Keratinocyte (primary cell): ENCODE measurements at regions not wholly inside any gene's neighbourhood (a gene's known extent, or its start where the extent isn't known, plus 50 kb on each side); places are given as distances from the start of the nearest gene placed in this dataset.

ENCODE experiments used
- DNase-seq: peaks from one replicate; pipeline ENCODE4 v3.0.0-alpha.2; 2011; ENCODE audit warnings: low read depth, missing footprints, low spot score
- FAIRE-seq: peaks from 2 replicates; lab custom pipeline; 2011; peaks lifted over from hg19 to GRCh38; lab: Jason Lieb, UNC
- H2AFZ ChIP-seq: 2 replicates; pipeline ENCODE4 v1.6.0; 2012; ENCODE audit warnings: low read length, control low read depth, inconsistent platforms; ENCODE audit not compliant: control insufficient read depth
- H3K27ac ChIP-seq: 2 replicates; pipeline ENCODE4 v1.5.1; 2011; ENCODE audit warnings: low read length; ENCODE audit not compliant: control insufficient read depth, insufficient read depth
- H3K27me3 ChIP-seq: 3 replicates; pipeline ENCODE4 v1.6.0; 2011; ENCODE audit warnings: low read length; ENCODE audit not compliant: control insufficient read depth, insufficient read depth; ENCODE audit errors: extremely low read depth
- H3K36me3 ChIP-seq, 2 experiments: 2 replicates in 1 of 2; 3 replicates in 1 of 2; pipeline ENCODE4 v1.5.1; 2011; ENCODE audit warnings: low read length in 2 of 2, mild to moderate bottlenecking in 1 of 2; ENCODE audit not compliant: control insufficient read depth in 2 of 2, insufficient read depth in 2 of 2; ENCODE audit errors: extremely low read depth in 1 of 2
- H3K4me1 ChIP-seq: 3 replicates; pipeline ENCODE4 v1.5.1; 2011; ENCODE audit warnings: low read length; ENCODE audit not compliant: control insufficient read depth, insufficient read depth; ENCODE audit errors: extremely low read depth
- H3K4me2 ChIP-seq: 3 replicates; pipeline ENCODE4 v1.6.0; 2011; ENCODE audit warnings: low read depth, low read length; ENCODE audit not compliant: control insufficient read depth, insufficient read depth; ENCODE audit errors: extremely low read depth
- H3K4me3 ChIP-seq, 3 experiments: fragments of 200-600 bp in 1 of 3; sonication (generic) in 1 of 3; 2 replicates in 2 of 3; 3 replicates in 1 of 3; pipeline ENCODE4 v1.5.1; 2011 to 2016; ENCODE audit warnings: low read length in 3 of 3, mild to moderate bottlenecking in 3 of 3, control low read depth in 2 of 3, inconsistent platforms in 1 of 3, low read depth in 1 of 3, mixed read lengths in 1 of 3, mixed run types in 1 of 3, moderate library complexity in 1 of 3; ENCODE audit not compliant: control insufficient read depth in 2 of 3, insufficient read depth in 2 of 3; ENCODE audit errors: extremely low read depth in 1 of 3
- H3K79me2 ChIP-seq: 2 replicates; pipeline ENCODE4 v1.6.0; 2012; ENCODE audit warnings: low read length; ENCODE audit not compliant: control insufficient read depth, insufficient read depth
- H3K9ac ChIP-seq: 3 replicates; pipeline ENCODE4 v1.6.0; 2011; ENCODE audit warnings: low read length; ENCODE audit not compliant: control insufficient read depth, insufficient read depth; ENCODE audit errors: extremely low read depth
- H3K9me1 ChIP-seq: 3 replicates; pipeline ENCODE4 v1.6.0; 2011; ENCODE audit warnings: low read length; ENCODE audit not compliant: control insufficient read depth, insufficient read depth; ENCODE audit errors: extremely low read depth
- H3K9me3 ChIP-seq: 2 replicates; pipeline ENCODE4 v1.5.1; 2012; ENCODE audit warnings: low read depth, low read length; ENCODE audit not compliant: control insufficient read depth
- H4K20me1 ChIP-seq: 3 replicates; pipeline ENCODE4 v1.6.0; 2011; ENCODE audit warnings: low read length; ENCODE audit not compliant: control insufficient read depth, insufficient read depth; ENCODE audit errors: extremely low read depth
- EZH2 ChIP-seq: IDR thresholded peaks from one replicate; pipeline ENCODE4 v1.6.1; 2012; ENCODE audit warnings: inconsistent platforms, mild to moderate bottlenecking, low read length, moderate library complexity
- dilution Hi-C: fragments of 300-500 bp; cut with MboI; formaldehyde crosslinking; loops from one replicate; pipeline ENCODE4 v1.7.0; 2020; ENCODE audit warnings: low sequenced_read_pairs; ENCODE audit not compliant: extremely low pct_ligation_motif_present
- TF ChIP-seq, protein P1 (sequence below), 3 experiments: IDR thresholded peaks in 1 of 3; conservative IDR thresholded peaks in 1 of 3; optimal IDR thresholded peaks in 1 of 3; 2 replicates in 2 of 3; 3 replicates in 1 of 3; pipeline versions ENCODE3 to v1.5.1; 2011; ENCODE audit warnings: low read length in 3 of 3, mild to moderate bottlenecking in 3 of 3, moderate library complexity in 2 of 3, control low read depth in 1 of 3, inconsistent platforms in 1 of 3; ENCODE audit not compliant: insufficient read depth in 2 of 3; ENCODE audit errors: extremely low read depth in 1 of 3

GRCh38 chr4:184929476-184929875 lies 88.8 kb upstream of the HELT start:
- TF ChIP-seq, protein P1, sequence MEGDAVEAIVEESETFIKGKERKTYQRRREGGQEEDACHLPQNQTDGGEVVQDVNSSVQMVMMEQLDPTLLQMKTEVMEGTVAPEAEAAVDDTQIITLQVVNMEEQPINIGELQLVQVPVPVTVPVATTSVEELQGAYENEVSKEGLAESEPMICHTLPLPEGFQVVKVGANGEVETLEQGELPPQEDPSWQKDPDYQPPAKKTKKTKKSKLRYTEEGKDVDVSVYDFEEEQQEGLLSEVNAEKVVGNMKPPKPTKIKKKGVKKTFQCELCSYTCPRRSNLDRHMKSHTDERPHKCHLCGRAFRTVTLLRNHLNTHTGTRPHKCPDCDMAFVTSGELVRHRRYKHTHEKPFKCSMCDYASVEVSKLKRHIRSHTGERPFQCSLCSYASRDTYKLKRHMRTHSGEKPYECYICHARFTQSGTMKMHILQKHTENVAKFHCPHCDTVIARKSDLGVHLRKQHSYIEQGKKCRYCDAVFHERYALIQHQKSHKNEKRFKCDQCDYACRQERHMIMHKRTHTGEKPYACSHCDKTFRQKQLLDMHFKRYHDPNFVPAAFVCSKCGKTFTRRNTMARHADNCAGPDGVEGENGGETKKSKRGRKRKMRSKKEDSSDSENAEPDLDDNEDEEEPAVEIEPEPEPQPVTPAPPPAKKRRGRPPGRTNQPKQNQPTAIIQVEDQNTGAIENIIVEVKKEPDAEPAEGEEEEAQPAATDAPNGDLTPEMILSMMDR (optimal IDR thresholded peaks at IDR 0.05 in 1 of 3, IDR thresholded peaks at IDR 0.05 in 1 of 3, conservative IDR thresholded peaks at IDR 0.05 in 1 of 3; ENCODE audit: extremely low read depth in 1 of 3, insufficient read depth in 2 of 3, low read length in 3 of 3): no peak
- no peak for TF ChIP-seq EZH2
- DNase-seq: no peak
- Histone ChIP-seq H3K27me3 (peaks cover 4% of the 10 kb centered on the region), H3K9me3 (no peaks in the 10 kb centered on the region), H2AFZ (no peak overlapping the region), H3K36me3 (no peaks in the 10 kb centered on the region), H3K9ac (no peak overlapping the region), H3K79me2 (no peaks in the 10 kb centered on the region), H3K27ac (no peak overlapping the region), H3K9me1 (no peaks in the 10 kb centered on the region), H4K20me1 (no peaks in the 10 kb centered on the region), H3K4me1 (no peaks in the 10 kb centered on the region), H3K4me3 (no peak overlapping the region), H3K4me2 (no peak overlapping the region)
- dilution Hi-C loops: no loop called here
- FAIRE-seq: no peak

GRCh38 chr4:184930026-184930425 lies 88.3 kb upstream of the HELT start:
- Histone ChIP-seq H3K27me3 (peaks cover 4% of the 10 kb centered on the region), H3K4me1 (no peaks in the 10 kb centered on the region), H4K20me1 (no peaks in the 10 kb centered on the region), H3K9me1 (no peaks in the 10 kb centered on the region), H3K79me2 (no peaks in the 10 kb centered on the region), H2AFZ (no peak overlapping the region), H3K27ac (no peak overlapping the region), H3K4me3 (no peak overlapping the region), H3K4me2 (no peak overlapping the region), H3K9me3 (no peaks in the 10 kb centered on the region), H3K36me3 (no peaks in the 10 kb centered on the region), H3K9ac (no peak overlapping the region)
- FAIRE-seq: no peak
- TF ChIP-seq EZH2: no peak
- TF ChIP-seq, protein P1 (optimal IDR thresholded peaks at IDR 0.05 in 1 of 3, IDR thresholded peaks at IDR 0.05 in 1 of 3, conservative IDR thresholded peaks at IDR 0.05 in 1 of 3; ENCODE audit: extremely low read depth in 1 of 3, insufficient read depth in 2 of 3, low read length in 3 of 3): no peak
- dilution Hi-C loops: no loop called here
- DNase-seq: no peak
